Muscle layer of colon (tissue), 2 donors: ENCODE measurements at regions not wholly inside any gene's neighbourhood (a gene's known extent, or its start where the extent isn't known, plus 50 kb on each side); places are given as distances from the start of the nearest gene placed in this dataset.
"Not testable (repeated sequence)": the region's sequence is repeated elsewhere in the genome, so short reads cannot be mapped to it uniquely, and the experiment has no call there.

Source experiments
- H3K27ac ChIP-seq: one replicate; pipeline ENCODE4 v1.7.0; 2013; ENCODE audit warnings: low read depth, mild to moderate bottlenecking, low read length, moderate library complexity
- H3K27me3 ChIP-seq, 2 donors: one replicate each; pipeline ENCODE4 v1.7.0; 2013; ENCODE audit warnings: low read length in 2 of 2, mild to moderate bottlenecking in 2 of 2; ENCODE audit not compliant: insufficient read depth in 2 of 2, control insufficient read depth in 1 of 2
- H3K36me3 ChIP-seq: one replicate; pipeline ENCODE4 v1.7.0; 2013; ENCODE audit warnings: mild to moderate bottlenecking, low read length; ENCODE audit not compliant: insufficient read depth
- H3K4me1 ChIP-seq: one replicate; pipeline ENCODE4 v1.7.0; 2013; ENCODE audit warnings: mild to moderate bottlenecking, low read length; ENCODE audit not compliant: insufficient read depth
- H3K4me3 ChIP-seq, 2 donors: one replicate each; pipeline ENCODE4 v1.7.0; 2013; ENCODE audit warnings: low read length in 2 of 2, low read depth in 1 of 2, mild to moderate bottlenecking in 1 of 2, moderate library complexity in 1 of 2
- H3K9ac ChIP-seq: one replicate; pipeline ENCODE4 v1.7.0; 2013; ENCODE audit warnings: low read length
- H3K9me3 ChIP-seq: one replicate; pipeline ENCODE4 v1.7.0; 2013; ENCODE audit warnings: mild to moderate bottlenecking, low read length
- donor health status: abdominal sarcoma.
- donor health status: Adenocarcinoma of cecum.

GRCh38 chr22:23431337-23432072, 148.6 kb downstream of the IGLL1 start:
- H3K4me1 ChIP-seq: peaks cover 4% of the 10 kb centered on the region
- H3K9ac ChIP-seq: no peak overlapping the region
- no peaks in the 10 kb centered on the region for H3K9me3 ChIP-seq
- no peaks in the 10 kb centered on the region for H3K27me3 ChIP-seq
- no peaks in the 10 kb centered on the region for H3K36me3 ChIP-seq
- H3K27ac ChIP-seq: no peak overlapping the region
- H3K4me3 ChIP-seq: no peak overlapping the region

GRCh38 chr22:23424551-23425068, 155.5 kb downstream of the IGLL1 start:
- not testable (repeated sequence) for H3K4me1 ChIP-seq, H3K27me3 ChIP-seq, H3K9ac ChIP-seq, H3K27ac ChIP-seq, H3K4me3 ChIP-seq, H3K36me3 ChIP-seq, H3K9me3 ChIP-seq

GRCh38 chr22:23424031-23424430, 156.1 kb downstream of the IGLL1 start:
- no peaks in the 10 kb centered on the region for H3K9me3 ChIP-seq
- no peak overlapping the region for H3K4me3 ChIP-seq

GRCh38 chr22:23422281-23422680, 157.8 kb downstream of the IGLL1 start:
- not testable (repeated sequence) for H3K9ac ChIP-seq

More at GRCh38 chr22:23424031-23424430, 156.1 kb downstream of the IGLL1 start:
- no peak overlapping the region for H3K9ac ChIP-seq
- H3K36me3 ChIP-seq: no peaks in the 10 kb centered on the region
- H3K27me3 ChIP-seq: no peaks in the 10 kb centered on the region
- H3K4me1 ChIP-seq: no peaks in the 10 kb centered on the region
- no peak overlapping the region for H3K27ac ChIP-seq

GRCh38 chr22:23421300-23421699, 158.8 kb downstream of the IGLL1 start:
- H3K9me3 ChIP-seq, H3K4me3 ChIP-seq, H3K4me1 ChIP-seq, H3K27me3 ChIP-seq, H3K9ac ChIP-seq, H3K36me3 ChIP-seq, H3K27ac ChIP-seq: not testable (repeated sequence)

More at GRCh38 chr22:23422281-23422680, 157.8 kb downstream of the IGLL1 start:
- not testable (repeated sequence) for H3K27ac ChIP-seq, H3K36me3 ChIP-seq, H3K4me1 ChIP-seq, H3K9me3 ChIP-seq, H3K4me3 ChIP-seq, H3K27me3 ChIP-seq

- no peak overlapping the region for H3K9ac ChIP-seq
- no peaks in the 10 kb centered on the region for H3K9me3 ChIP-seq
- H3K27me3 ChIP-seq: peaks cover 0 to 4% of the 10 kb centered on the region in 2 donors
- no peak overlapping the region for H3K27ac ChIP-seq
- no peaks in the 10 kb centered on the region for H3K4me1 ChIP-seq
- no peak overlapping the region for H3K4me3 ChIP-seq
- H3K36me3 ChIP-seq: no peaks in the 10 kb centered on the region
These were observed 160.2 kb downstream of the IGLL1 start for GRCh38 chr22:23419931-23420330.

GRCh38 chr22:23419171-23419570, 160.9 kb downstream of the IGLL1 start:
- Histone ChIP-seq H3K4me1 (no peaks in the 10 kb centered on the region), H3K9ac (no peak overlapping the region), H3K4me3 (no peak overlapping the region), H3K27ac (no peak overlapping the region), H3K9me3 (no peaks in the 10 kb centered on the region), H3K36me3 (no peaks in the 10 kb centered on the region), H3K27me3 (peaks cover 0 to 4% of the 10 kb centered on the region in 2 donors)

- no peaks in the 10 kb centered on the region for H3K36me3 ChIP-seq
- peaks cover 0 to 4% of the 10 kb centered on the region in 2 donors for H3K27me3 ChIP-seq
- H3K4me3 ChIP-seq: no peak overlapping the region
- no peaks in the 10 kb centered on the region for H3K4me1 ChIP-seq
- no peak overlapping the region for H3K27ac ChIP-seq
- no peaks in the 10 kb centered on the region for H3K9me3 ChIP-seq
- no peak overlapping the region for H3K9ac ChIP-seq
These were observed 161.8 kb downstream of the IGLL1 start for GRCh38 chr22:23418159-23418788.

GRCh38 chr22:23417327-23417726, 162.8 kb downstream of the IGLL1 start:
- not testable (repeated sequence) for H3K27me3 ChIP-seq, H3K27ac ChIP-seq, H3K36me3 ChIP-seq, H3K4me3 ChIP-seq, H3K9ac ChIP-seq, H3K4me1 ChIP-seq, H3K9me3 ChIP-seq

- not testable (repeated sequence) for H3K4me3 ChIP-seq, H3K9ac ChIP-seq, H3K9me3 ChIP-seq, H3K27ac ChIP-seq, H3K4me1 ChIP-seq, H3K36me3 ChIP-seq, H3K27me3 ChIP-seq
These were observed 163.9 kb downstream of the IGLL1 start for GRCh38 chr22:23416169-23416690.

GRCh38 chr22:23415490-23415851, 164.6 kb downstream of the IGLL1 start:
- H3K9me3 ChIP-seq: no peaks in the 10 kb centered on the region
- H3K27me3 ChIP-seq: peaks cover 0 to 4% of the 10 kb centered on the region in 2 donors
- no peak overlapping the region for H3K27ac ChIP-seq
- H3K4me1 ChIP-seq: no peaks in the 10 kb centered on the region
- H3K4me3 ChIP-seq: no peak overlapping the region
- H3K36me3 ChIP-seq: no peaks in the 10 kb centered on the region
- H3K9ac ChIP-seq: no peak overlapping the region
